GM12878 (cell line): ENCODE measurements at regions not wholly inside any gene's neighbourhood (a gene's known extent, or its start where the extent isn't known, plus 50 kb on each side); places are given as distances from the start of the nearest gene placed in this dataset.

Experiments
- ATAC-seq: fragments of 200-7000 bp; cut with Tn5 transposase; 3 replicates; pipeline ENCODE4 v1.9.1; 2020; ENCODE audit warnings: mild to moderate bottlenecking, moderate library complexity
- BruUV-seq: library from RNA; stranded (reverse); fragments of 400-500 nt; replicated peaks from 2 replicates; lab custom pipeline; 2021; lab: Mats Ljungman, UMichigan
- CTCF ChIA-PET: fragments of 300-600 bp; sonication (Branson Sonifier 250); formaldehyde crosslinking; extraction: SDS; loops from one replicate; lab custom pipeline; 2021; ENCODE audit warnings: inconsistent platforms; lab: Yijun Ruan, JAX
- POLR2A ChIA-PET: fragments of 350-600 bp; formaldehyde crosslinking; extraction: SDS; loops from one replicate; lab custom pipeline; 2021; ENCODE audit warnings: inconsistent platforms; lab: Charles Lee
- RAD21 ChIA-PET: fragments of 300-600 bp; sonication (Branson Sonifier 250); formaldehyde crosslinking; loops from one replicate; lab custom pipeline; 2023; ENCODE audit warnings: antibody characterized with exemption; ENCODE audit not compliant: unreplicated experiment; lab: Charles Lee
- SMC1A ChIA-PET: fragments of 300-600 bp; sonication (Branson Sonifier 250); formaldehyde crosslinking; loops from one replicate; lab custom pipeline; 2023; ENCODE audit not compliant: unreplicated experiment, uncharacterized antibody; lab: Charles Lee
- DNase-seq: peaks from one replicate; pipeline ENCODE4 v3.0.0-alpha.2; 2011; ENCODE audit warnings: low read depth, low spot score
- FAIRE-seq: peaks from 3 replicates; lab custom pipeline; 2011; peaks lifted over from hg19 to GRCh38; lab: Jason Lieb, UNC
- H2AFZ ChIP-seq: 2 replicates; pipeline ENCODE4 v1.6.0; 2011; ENCODE audit warnings: low read depth, low read length, control low read depth; ENCODE audit not compliant: control insufficient read depth
- H3K27ac ChIP-seq: 2 replicates; pipeline ENCODE4 v1.5.1; 2011; ENCODE audit warnings: control low read depth; ENCODE audit not compliant: control insufficient read depth, insufficient read depth
- H3K27me3 ChIP-seq, 2 experiments: replicated peaks in 1 of 2; 2 replicates each; pipeline versions ENCODE4 v1.6.0 to v1.6.1; 2011; ENCODE audit warnings: low read length in 1 of 2; ENCODE audit not compliant: control insufficient read depth in 2 of 2, insufficient read depth in 2 of 2
- H3K36me3 ChIP-seq, 2 experiments: 2 replicates each; pipeline ENCODE4 v1.5.1; 2011; ENCODE audit warnings: low read length in 1 of 2; ENCODE audit not compliant: control insufficient read depth in 2 of 2, insufficient read depth in 2 of 2
- H3K4me1 ChIP-seq: 2 replicates; pipeline ENCODE4 v1.6.1; 2011; ENCODE audit warnings: mild to moderate bottlenecking, low read length, moderate library complexity, mixed read lengths; ENCODE audit not compliant: control insufficient read depth, insufficient read depth
- H3K4me2 ChIP-seq: 2 replicates; pipeline ENCODE4 v1.6.0; 2011; ENCODE audit warnings: control low read depth; ENCODE audit not compliant: control insufficient read depth, insufficient read depth
- H3K4me3 ChIP-seq: fragments of 200-600 bp; sonication (generic); 2 replicates; pipeline ENCODE4 v1.5.1; 2016
- H3K79me2 ChIP-seq: 2 replicates; pipeline ENCODE4 v1.6.0; 2011; ENCODE audit warnings: low read length; ENCODE audit not compliant: control insufficient read depth, insufficient read depth
- H3K9ac ChIP-seq: 2 replicates; pipeline ENCODE4 v1.8.0; 2011; ENCODE audit warnings: low read length, control low read depth, mixed read lengths; ENCODE audit not compliant: control insufficient read depth, insufficient read depth
- H3K9me3 ChIP-seq: replicated peaks from 3 replicates; pipeline ENCODE4 v1.5.1; 2011; ENCODE audit warnings: mild to moderate bottlenecking, low read length; ENCODE audit not compliant: control insufficient read depth, insufficient read depth
- H4K20me1 ChIP-seq: 2 replicates; pipeline ENCODE4 v1.6.0; 2011; ENCODE audit not compliant: control insufficient read depth, insufficient read depth
- CEBPB ChIP-seq, 2 experiments: fragments of 150-350 bp in 1 of 2; IDR thresholded peaks; 2 replicates each; pipeline ENCODE4 v1.6.1; 2012 to 2014; ENCODE audit warnings: low read depth in 2 of 2, low read length in 2 of 2, borderline replicate concordance in 1 of 2, inconsistent platforms in 1 of 2
- CHD4 ChIP-seq: fragments of 200-600 bp; sonication (generic); IDR thresholded peaks from 2 replicates; pipeline ENCODE4 v1.6.1; 2016; ENCODE audit warnings: mild to moderate bottlenecking
- EED ChIP-seq: sonication (generic); IDR thresholded peaks from 2 replicates; pipeline ENCODE4 v1.6.1; 2016; ENCODE audit warnings: antibody characterized with exemption, low read depth
- EGR1 ChIP-seq, 2 experiments: IDR thresholded peaks; 1 replicate in 1 of 2; 2 replicates in 1 of 2; pipeline ENCODE4 v1.6.1; 2011 to 2012; ENCODE audit warnings: low read depth in 2 of 2, low read length in 2 of 2, borderline replicate concordance in 1 of 2, mild to moderate bottlenecking in 1 of 2, moderate library complexity in 1 of 2
- KDM1A ChIP-seq: fragments of 200-600 bp; sonication (generic); IDR thresholded peaks from 2 replicates; pipeline ENCODE4 v1.6.1; 2016; ENCODE audit warnings: borderline replicate concordance
- RELA ChIP-seq: fragments of 450-650 bp; IDR thresholded peaks from 2 replicates; pipeline ENCODE4 v1.8.0; 2014; ENCODE audit warnings: borderline replicate concordance; ENCODE audit not compliant: partially characterized antibody
- TCF3 ChIP-seq: IDR thresholded peaks from 2 replicates; pipeline ENCODE4 v1.6.1; 2012; ENCODE audit warnings: low read depth, mild to moderate bottlenecking, low read length, borderline replicate concordance; ENCODE audit not compliant: insufficient read depth
- ZNF622 ChIP-seq: fragments of 450-650 bp; IDR thresholded peaks from 2 replicates; pipeline ENCODE4 v1.6.1; 2017; ENCODE audit warnings: mild to moderate bottlenecking, inconsistent platforms
- WGBS: methylation state at CpG from one replicate; pipeline ENCODE4 v1.1.6; 2016; ENCODE audit warnings: low lambda C conversion rate; ENCODE audit not compliant: insufficient replicate concordance, insufficient coverage; ENCODE audit errors: missing lambda C conversion rate; 5-methylcytosine and 5-hydroxymethylcytosine counted together
- in situ Hi-C: fragments of 300-500 bp; cut with MboI; formaldehyde crosslinking; loops from 9 replicates; pipeline ENCODE4 v1.14.3; 2018; ENCODE audit warnings: mixed read lengths
- intact Hi-C: fragments of 100-400 bp; cut with micrococcal nuclease; formaldehyde crosslinking; loops from one replicate; pipeline ENCODE4 v1.14.2; 2022; ENCODE audit not compliant: unreplicated experiment
- TF ChIP-seq, protein P1 (sequence below): fragments of 150-350 bp; IDR thresholded peaks from 2 replicates; pipeline ENCODE4 v1.6.1; 2014; ENCODE audit warnings: mild to moderate bottlenecking, low read depth, low read length
- TF ChIP-seq, protein P2 (sequence below): fragments of 450-650 bp; IDR thresholded peaks from 2 replicates; pipeline ENCODE4 v1.6.1; 2016; ENCODE audit warnings: mild to moderate bottlenecking
- TF ChIP-seq, protein P3 (sequence below): IDR thresholded peaks from 2 replicates; pipeline ENCODE4 v1.6.1; 2012; ENCODE audit warnings: low read depth, low read length, improper control_type of control experiment

DNA sequence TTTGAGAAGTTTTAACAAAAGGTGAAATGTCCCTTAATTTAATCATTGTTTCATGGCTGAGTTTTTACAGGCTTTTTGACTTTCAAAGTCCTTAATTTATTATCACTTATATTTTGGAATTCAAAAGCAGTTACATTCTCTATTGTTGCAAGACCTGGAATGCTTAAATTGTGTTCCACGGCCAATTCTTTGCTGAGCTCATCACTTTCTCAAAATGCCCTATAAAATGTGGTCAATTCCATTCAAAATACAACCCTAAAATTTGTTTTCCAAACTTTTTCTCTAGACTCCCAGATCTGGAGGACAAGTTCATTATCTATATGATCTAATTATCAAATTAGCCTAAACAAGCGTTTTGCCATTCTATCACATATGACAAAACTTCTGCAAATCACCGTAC is 1051.2 kb downstream of the TDRD15 start:
- no peak overlapping the region for H3K4me3 ChIP-seq
- H4K20me1 ChIP-seq: no peaks in the 10 kb centered on the region
- no peak for ATAC-seq
- in situ Hi-C loops: no loop called here
- no peak for FAIRE-seq
- no peaks in the 10 kb centered on the region for H3K79me2 ChIP-seq
- RAD21 ChIA-PET: no interaction called here
- POLR2A ChIA-PET: no interaction called here
- no peaks in the 10 kb centered on the region for H3K4me1 ChIP-seq
- no peaks in the 10 kb centered on the region for H3K9me3 ChIP-seq
- no peak overlapping the region for H2AFZ ChIP-seq
- H3K27ac ChIP-seq: no peak overlapping the region
- CTCF ChIA-PET: no interaction called here
- DNase-seq: no peak
- intact Hi-C loops: no loop called here
- BruUV-seq: no TSS peak
- no peak for TF ChIP-seq RELA
- H3K4me2 ChIP-seq: no peak overlapping the region
- 2% methylated on average over 3 of the region's 3 CpGs for WGBS
- SMC1A ChIA-PET: no interaction called here
- H3K27me3 ChIP-seq: no peaks in the 10 kb centered on the region
- H3K9ac ChIP-seq: no peak overlapping the region
- no peaks in the 10 kb centered on the region for H3K36me3 ChIP-seq

DNA sequence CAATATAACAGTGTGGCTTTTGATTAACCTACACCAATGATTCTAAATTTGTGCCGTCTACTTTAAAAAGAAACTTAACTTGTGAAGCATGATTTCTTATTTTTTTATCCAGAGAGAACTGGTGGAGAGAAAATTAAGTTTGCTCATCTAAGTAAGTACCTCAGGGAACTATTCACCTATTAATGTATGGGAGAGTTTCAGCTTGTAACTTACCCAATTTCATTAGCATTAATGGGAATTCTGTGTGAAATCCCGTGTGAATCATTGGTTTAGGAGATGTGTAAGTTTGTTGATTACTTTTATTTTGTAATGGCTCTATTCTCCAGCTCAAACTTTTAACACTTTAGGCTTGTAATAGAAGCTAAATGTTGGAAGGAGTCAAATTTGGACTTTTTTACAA is 1061.5 kb downstream of the TDRD15 start:
- in situ Hi-C loops: no loop called here
- no peak overlapping the region for H3K9ac ChIP-seq
- DNase-seq: no peak
- H4K20me1 ChIP-seq: no peaks in the 10 kb centered on the region
- FAIRE-seq: no peak
- 16% methylated on average over 2 of the region's 2 CpGs for WGBS
- H3K4me1 ChIP-seq: no peaks in the 10 kb centered on the region
- no peak overlapping the region for H2AFZ ChIP-seq
- ChIA-PET RAD21 (no interaction called here), SMC1A (no interaction called here), POLR2A (no interaction called here), CTCF (no interaction called here)
- H3K27me3 ChIP-seq: no peaks in the 10 kb centered on the region
- no peaks in the 10 kb centered on the region for H3K36me3 ChIP-seq
- ATAC-seq: no peak
- intact Hi-C loops: no loop called here
- no peaks in the 10 kb centered on the region for H3K79me2 ChIP-seq
- no peak overlapping the region for H3K4me2 ChIP-seq
- no peak overlapping the region for H3K4me3 ChIP-seq
- no peak overlapping the region for H3K27ac ChIP-seq
- H3K9me3 ChIP-seq: no peaks in the 10 kb centered on the region
- no TSS peak for BruUV-seq
- TF ChIP-seq EGR1 (IDR thresholded peaks at IDR 0.05; ENCODE audit: borderline replicate concordance in 1 of 2, low read depth in 2 of 2, low read length in 2 of 2) (no peak), CHD4 (no peak), KDM1A (no peak), ZNF622 (no peak), CEBPB (IDR thresholded peaks at IDR 0.05; ENCODE audit: borderline replicate concordance in 1 of 2, low read depth in 2 of 2, low read length in 2 of 2) (no peak), EED (no peak), TCF3 (no peak)
- TF ChIP-seq, protein P1, sequence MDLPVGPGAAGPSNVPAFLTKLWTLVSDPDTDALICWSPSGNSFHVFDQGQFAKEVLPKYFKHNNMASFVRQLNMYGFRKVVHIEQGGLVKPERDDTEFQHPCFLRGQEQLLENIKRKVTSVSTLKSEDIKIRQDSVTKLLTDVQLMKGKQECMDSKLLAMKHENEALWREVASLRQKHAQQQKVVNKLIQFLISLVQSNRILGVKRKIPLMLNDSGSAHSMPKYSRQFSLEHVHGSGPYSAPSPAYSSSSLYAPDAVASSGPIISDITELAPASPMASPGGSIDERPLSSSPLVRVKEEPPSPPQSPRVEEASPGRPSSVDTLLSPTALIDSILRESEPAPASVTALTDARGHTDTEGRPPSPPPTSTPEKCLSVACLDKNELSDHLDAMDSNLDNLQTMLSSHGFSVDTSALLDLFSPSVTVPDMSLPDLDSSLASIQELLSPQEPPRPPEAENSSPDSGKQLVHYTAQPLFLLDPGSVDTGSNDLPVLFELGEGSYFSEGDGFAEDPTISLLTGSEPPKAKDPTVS: no peak
- TF ChIP-seq, protein P2, sequence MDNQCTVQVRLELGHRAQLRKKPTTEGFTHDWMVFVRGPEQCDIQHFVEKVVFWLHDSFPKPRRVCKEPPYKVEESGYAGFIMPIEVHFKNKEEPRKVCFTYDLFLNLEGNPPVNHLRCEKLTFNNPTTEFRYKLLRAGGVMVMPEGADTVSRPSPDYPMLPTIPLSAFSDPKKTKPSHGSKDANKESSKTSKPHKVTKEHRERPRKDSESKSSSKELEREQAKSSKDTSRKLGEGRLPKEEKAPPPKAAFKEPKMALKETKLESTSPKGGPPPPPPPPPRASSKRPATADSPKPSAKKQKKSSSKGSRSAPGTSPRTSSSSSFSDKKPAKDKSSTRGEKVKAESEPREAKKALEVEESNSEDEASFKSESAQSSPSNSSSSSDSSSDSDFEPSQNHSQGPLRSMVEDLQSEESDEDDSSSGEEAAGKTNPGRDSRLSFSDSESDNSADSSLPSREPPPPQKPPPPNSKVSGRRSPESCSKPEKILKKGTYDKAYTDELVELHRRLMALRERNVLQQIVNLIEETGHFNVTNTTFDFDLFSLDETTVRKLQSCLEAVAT: no peak
- TF ChIP-seq, protein P3, sequence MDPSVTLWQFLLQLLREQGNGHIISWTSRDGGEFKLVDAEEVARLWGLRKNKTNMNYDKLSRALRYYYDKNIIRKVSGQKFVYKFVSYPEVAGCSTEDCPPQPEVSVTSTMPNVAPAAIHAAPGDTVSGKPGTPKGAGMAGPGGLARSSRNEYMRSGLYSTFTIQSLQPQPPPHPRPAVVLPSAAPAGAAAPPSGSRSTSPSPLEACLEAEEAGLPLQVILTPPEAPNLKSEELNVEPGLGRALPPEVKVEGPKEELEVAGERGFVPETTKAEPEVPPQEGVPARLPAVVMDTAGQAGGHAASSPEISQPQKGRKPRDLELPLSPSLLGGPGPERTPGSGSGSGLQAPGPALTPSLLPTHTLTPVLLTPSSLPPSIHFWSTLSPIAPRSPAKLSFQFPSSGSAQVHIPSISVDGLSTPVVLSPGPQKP: no peak
